Gastroesophageal sphincter (tissue), 4 donors: ENCODE measurements at regions not wholly inside any gene's neighbourhood (a gene's known extent, or its start where the extent isn't known, plus 50 kb on each side); places are given as distances from the start of the nearest gene placed in this dataset.

Experiments
- ATAC-seq: fragments of 150-250 bp; one replicate; pipeline ENCODE4 v1.9.1; 2016; ENCODE audit warnings: mild to moderate bottlenecking, moderate library complexity
- H3K27ac ChIP-seq, 4 donors: fragments of 200-600 bp; sonication (generic) in 3 of 4; 1 replicate in 3 of 4; 2 replicates in 1 of 4; pipeline ENCODE4 v1.5.1; 2016 to 2019
- H3K27me3 ChIP-seq: fragments of 200-600 bp; sonication (generic); one replicate; pipeline ENCODE4 v1.5.1; 2019
- H3K36me3 ChIP-seq, 2 donors: fragments of 200-600 bp; sonication (generic); one replicate each; pipeline ENCODE4 v1.5.1; 2019; ENCODE audit warnings: control low read depth in 1 of 2
- H3K4me1 ChIP-seq, 3 donors: fragments of 200-600 bp; sonication (generic); 1 replicate in 2 of 3; 2 replicates in 1 of 3; pipeline ENCODE4 v1.5.1; 2016 to 2019; ENCODE audit warnings: control low read depth in 2 of 3
- H3K4me3 ChIP-seq, 2 donors: fragments of 200-600 bp; sonication (generic); one replicate each; pipeline ENCODE4 v1.5.1; 2019; ENCODE audit warnings: mild to moderate bottlenecking in 1 of 2, moderate library complexity in 1 of 2
- H3K9me3 ChIP-seq, 3 donors: fragments of 200-600 bp; sonication (generic); one replicate each; pipeline ENCODE4 v1.5.1; 2017 to 2019; ENCODE audit warnings: control low read depth in 2 of 3
- EP300 ChIP-seq: sonication (generic); formaldehyde crosslinking; IDR thresholded peaks from one replicate; pipeline ENCODE4 v1.6.1; 2017; ENCODE audit warnings: antibody characterized with exemption, mild to moderate bottlenecking
- POLR2A ChIP-seq, 2 donors: fragments of 450-650 bp; IDR thresholded peaks; one replicate each; pipeline ENCODE4 v1.6.1; 2017; ENCODE audit warnings: antibody characterized with exemption in 2 of 2, mild to moderate bottlenecking in 2 of 2, moderate library complexity in 1 of 2
- POLR2AphosphoS5 ChIP-seq: sonication (generic); formaldehyde crosslinking; IDR thresholded peaks from one replicate; pipeline ENCODE4 v1.6.1; 2017; ENCODE audit warnings: antibody characterized with exemption
- WGBS, 2 donors: methylation state at CpG; one replicate each; pipeline ENCODE4 v1.1.5; 2018; ENCODE audit warnings: low coverage in 1 of 2; 5-methylcytosine and 5-hydroxymethylcytosine counted together
- TF ChIP-seq, protein P1 (sequence below), 4 experiments: fragments of 200-600 bp in 2 of 4; fragments of 450-650 bp in 2 of 4; sonication (generic) in 1 of 4; IDR thresholded peaks; one replicate each; pipeline ENCODE4 v1.5.1; 2017 to 2019; ENCODE audit warnings: antibody characterized with exemption in 4 of 4, mild to moderate bottlenecking in 2 of 4, moderate library complexity in 2 of 4

DNA sequence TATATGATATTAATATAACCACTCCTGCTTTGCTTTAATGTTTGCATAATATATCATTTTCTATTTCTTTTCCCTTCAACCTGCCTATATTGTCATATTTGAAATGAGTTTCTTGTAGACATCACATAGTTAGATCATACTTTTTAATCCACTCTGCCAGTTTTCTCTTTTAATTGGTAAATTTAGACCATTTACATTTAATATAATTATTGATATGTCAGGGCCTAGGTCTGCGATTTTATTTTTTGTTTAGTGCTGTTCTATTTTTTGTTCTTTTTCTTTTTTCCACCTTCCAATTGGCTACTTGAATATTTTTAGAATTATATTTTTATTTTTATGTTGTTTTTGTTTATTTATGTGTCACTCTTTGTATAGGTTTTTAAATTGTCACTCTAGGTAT, 213.3 kb downstream of the C1orf94 start:
- Histone ChIP-seq H3K36me3 (no peaks in the 10 kb centered on the region), H3K27ac (no peak overlapping the region), H3K4me1 (no peaks in the 10 kb centered on the region), H3K4me3 (no peak overlapping the region), H3K27me3 (peaks cover 8% of the 10 kb centered on the region), H3K9me3 (peaks cover 0 to 10% (median 0%) of the 10 kb centered on the region in 3 donors)
- no peak for ATAC-seq
- TF ChIP-seq EP300 (no peak), POLR2A (IDR thresholded peaks at IDR 0.05) (no peak), POLR2AphosphoS5 (no peak)
- TF ChIP-seq, protein P1, sequence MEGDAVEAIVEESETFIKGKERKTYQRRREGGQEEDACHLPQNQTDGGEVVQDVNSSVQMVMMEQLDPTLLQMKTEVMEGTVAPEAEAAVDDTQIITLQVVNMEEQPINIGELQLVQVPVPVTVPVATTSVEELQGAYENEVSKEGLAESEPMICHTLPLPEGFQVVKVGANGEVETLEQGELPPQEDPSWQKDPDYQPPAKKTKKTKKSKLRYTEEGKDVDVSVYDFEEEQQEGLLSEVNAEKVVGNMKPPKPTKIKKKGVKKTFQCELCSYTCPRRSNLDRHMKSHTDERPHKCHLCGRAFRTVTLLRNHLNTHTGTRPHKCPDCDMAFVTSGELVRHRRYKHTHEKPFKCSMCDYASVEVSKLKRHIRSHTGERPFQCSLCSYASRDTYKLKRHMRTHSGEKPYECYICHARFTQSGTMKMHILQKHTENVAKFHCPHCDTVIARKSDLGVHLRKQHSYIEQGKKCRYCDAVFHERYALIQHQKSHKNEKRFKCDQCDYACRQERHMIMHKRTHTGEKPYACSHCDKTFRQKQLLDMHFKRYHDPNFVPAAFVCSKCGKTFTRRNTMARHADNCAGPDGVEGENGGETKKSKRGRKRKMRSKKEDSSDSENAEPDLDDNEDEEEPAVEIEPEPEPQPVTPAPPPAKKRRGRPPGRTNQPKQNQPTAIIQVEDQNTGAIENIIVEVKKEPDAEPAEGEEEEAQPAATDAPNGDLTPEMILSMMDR (IDR thresholded peaks at IDR 0.05), result no peak
- WGBS, 2 donors, result 80 to 100% methylated on average over 1 of the region's 1 CpG

DNA sequence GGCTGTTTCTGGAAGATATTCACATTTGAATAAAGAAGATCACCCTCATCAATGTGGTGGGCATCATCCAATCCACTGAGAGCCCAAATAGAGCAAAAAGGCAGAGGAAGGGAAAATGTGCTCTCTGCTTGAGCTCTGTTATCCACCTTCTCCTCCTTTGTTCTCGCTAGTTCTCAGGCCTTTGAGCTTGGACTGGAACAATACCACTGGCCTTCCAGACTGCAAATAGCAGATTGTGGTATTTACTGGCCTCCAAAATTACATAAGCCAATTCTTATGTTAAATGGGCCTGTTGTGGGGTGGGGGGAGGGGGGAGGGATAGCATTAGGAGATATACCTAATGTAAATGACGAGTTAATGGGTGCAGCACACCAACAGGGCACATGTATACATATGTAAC, 219.3 kb downstream of the C1orf94 start:
- ATAC-seq, result no peak
- peaks cover 19% of the 10 kb centered on the region for H3K27me3 ChIP-seq
- WGBS, 2 donors, result 72 to 100% methylated on average over 1 to 2 of the region's 2 CpGs
- H3K27ac ChIP-seq, result no peak overlapping the region
- H3K4me1 ChIP-seq, result no peaks in the 10 kb centered on the region
- no peak overlapping the region for H3K4me3 ChIP-seq
- H3K36me3 ChIP-seq, result no peaks in the 10 kb centered on the region
- H3K9me3 ChIP-seq, result peaks cover 0 to 4% (median 0%) of the 10 kb centered on the region in 3 donors
- TF ChIP-seq, protein P1 (IDR thresholded peaks at IDR 0.05), result no peak
- TF ChIP-seq EP300, result no peak
- TF ChIP-seq POLR2AphosphoS5, result no peak
- no peak for TF ChIP-seq POLR2A (IDR thresholded peaks at IDR 0.05)

DNA sequence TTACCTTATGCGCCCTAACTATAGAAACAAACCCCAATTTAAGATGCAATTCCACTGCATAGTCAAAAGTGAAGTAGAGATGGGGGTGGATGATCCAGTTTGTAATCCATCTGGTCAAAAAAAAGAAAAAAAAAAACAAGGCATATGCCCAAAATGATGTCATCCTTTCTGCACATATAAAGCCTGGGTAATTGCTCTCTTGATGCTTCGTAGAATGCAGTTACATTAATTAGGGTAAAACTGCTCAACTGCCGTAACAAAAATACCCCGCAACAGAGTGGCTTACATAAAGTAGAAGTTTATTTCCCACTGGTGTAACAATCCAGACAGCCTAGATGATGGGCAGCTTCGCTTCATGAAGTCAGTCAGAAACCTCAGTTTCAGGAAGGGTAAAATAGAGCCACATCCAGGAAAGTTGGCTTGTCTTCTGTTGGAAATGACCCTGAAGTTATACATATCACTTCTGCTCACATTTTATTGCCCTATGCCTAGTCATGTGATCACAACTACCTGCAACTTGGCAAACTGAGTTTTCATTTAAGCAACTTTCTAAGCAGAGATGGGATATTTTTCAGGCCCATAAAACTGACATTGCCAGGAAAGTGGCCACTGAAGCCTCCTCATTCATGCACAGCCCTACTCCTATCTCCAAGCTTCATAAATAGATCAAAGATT, 221.7 kb downstream of the C1orf94 start:
- no peaks in the 10 kb centered on the region for H3K36me3 ChIP-seq
- H3K27me3 ChIP-seq, result peaks cover 11% of the 10 kb centered on the region
- H3K4me1 ChIP-seq, result no peaks in the 10 kb centered on the region
- H3K9me3 ChIP-seq, result peaks cover 0 to 4% (median 0%) of the 10 kb centered on the region in 3 donors
- 75 to 93% methylated on average over 3 to 5 of the region's 5 CpGs for WGBS, 2 donors
- ATAC-seq, result no peak
- H3K27ac ChIP-seq, result no peak overlapping the region
- TF ChIP-seq POLR2A (IDR thresholded peaks at IDR 0.05) (no peak), POLR2AphosphoS5 (no peak), EP300 (no peak)
- TF ChIP-seq, protein P1 (IDR thresholded peaks at IDR 0.05), result no peak
- H3K4me3 ChIP-seq, result no peak overlapping the region

DNA sequence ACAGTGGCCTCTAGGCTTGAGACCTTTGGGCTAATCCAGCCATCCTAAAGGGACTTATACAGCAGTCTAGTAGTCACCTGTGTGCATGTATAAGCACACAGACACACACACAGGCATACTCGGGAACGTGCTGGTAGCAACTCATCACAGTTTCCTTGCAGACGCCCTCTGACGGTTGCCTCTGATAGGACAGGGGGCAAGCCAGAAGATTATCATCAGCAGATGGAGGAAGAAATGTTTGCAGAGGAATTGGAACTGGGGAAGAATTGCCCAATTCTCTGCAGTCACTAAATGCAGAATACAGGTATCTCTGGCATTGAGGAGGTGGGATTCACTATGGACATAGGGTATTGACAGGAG, 222.2 kb downstream of the C1orf94 start:
- 17 to 20% methylated on average over 1 to 4 of the region's 4 CpGs for WGBS, 2 donors

More for the DNA sequence above, 222.2 kb downstream of the C1orf94 start:
- Histone ChIP-seq H3K4me1 (no peaks in the 10 kb centered on the region), H3K36me3 (no peaks in the 10 kb centered on the region), H3K9me3 (peaks cover 0 to 4% (median 0%) of the 10 kb centered on the region in 3 donors), H3K27ac (no peak overlapping the region), H3K27me3 (peaks cover 11% of the 10 kb centered on the region), H3K4me3 (no peak overlapping the region)
- ATAC-seq, result no peak
- TF ChIP-seq POLR2A (IDR thresholded peaks at IDR 0.05), result no peak
- no peak for TF ChIP-seq EP300
- no peak for TF ChIP-seq POLR2AphosphoS5
- TF ChIP-seq, protein P1 (IDR thresholded peaks at IDR 0.05), result no peak
